NCI-H524 treated with DMSO at 0.1 percent for 48 hours (cell line): ENCODE measurements at regions not wholly inside any gene's neighbourhood (a gene's known extent, or its start where the extent isn't known, plus 50 kb on each side); places are given as distances from the start of the nearest gene placed in this dataset.
"Not testable (repeated sequence)": the region's sequence is repeated elsewhere in the genome, so short reads cannot be mapped to it uniquely, and the experiment has no call there.

Experiments used
- DNase-seq: peaks from one replicate; lab custom pipeline; 2025; lab: John Stamatoyannopoulos, UW

- DNase-seq = peak; percentile 63
Measured at GRCh38 chr3:125916376-125916978, 52.5 kb upstream of the ROPN1B start.

- DNase-seq = peak; percentile 37
Measured at GRCh38 chr3:125917020-125917549, 51.9 kb upstream of the ROPN1B start.

- not testable (repeated sequence) for DNase-seq
Measured at GRCh38 chr3:125918024-125918423, 51.0 kb upstream of the ROPN1B start.

- DNase-seq = not testable (repeated sequence)
Measured at GRCh38 chr3:125918451-125918850, 50.5 kb upstream of the ROPN1B start.

- DNase-seq = not testable (repeated sequence)
Measured at GRCh38 chr3:125918866-125919265, 50.1 kb upstream of the ROPN1B start.
